ENCODE measurements at regions not wholly inside any gene's neighbourhood (a gene's known extent, or its start where the extent isn't known, plus 50 kb on each side); places are given as distances from the start of the nearest gene placed in this dataset.

DNA sequence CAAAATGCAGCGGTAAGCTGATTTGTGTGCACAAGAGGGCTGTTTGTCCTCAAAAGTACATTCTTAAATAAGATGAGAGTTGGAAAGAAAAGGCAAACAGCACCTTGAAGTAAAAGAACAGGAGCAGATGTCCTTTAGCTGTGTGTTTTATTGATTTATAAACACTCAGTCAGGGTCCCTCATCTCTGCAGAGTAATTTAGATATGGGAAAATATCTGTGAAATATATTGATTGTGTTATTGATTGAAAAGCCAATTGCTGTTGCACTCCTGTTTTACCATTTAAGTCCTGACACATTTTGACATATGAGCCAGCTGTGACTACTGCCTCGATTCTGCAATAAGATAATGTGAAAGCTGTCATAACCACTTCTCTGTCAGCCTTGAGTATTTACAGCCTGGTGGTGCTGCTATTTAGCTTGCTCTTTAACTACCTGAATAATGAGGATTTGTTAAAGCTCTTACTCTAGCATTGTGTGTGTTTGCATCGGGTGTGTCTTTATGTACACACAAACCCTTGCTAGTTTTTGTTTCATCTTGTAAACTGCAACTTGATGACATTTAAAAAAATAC is 550.1 kb downstream of the DACH1 start:
- Histone ChIP-seq H3K27ac (no peak overlapping the region), H3K27me3 (no peaks in the 10 kb centered on the region), H3K4me1 (no peaks in the 10 kb centered on the region), H3K9me3 (no peaks in the 10 kb centered on the region), H3K36me3 (no peaks in the 10 kb centered on the region), H3K4me3 (no peak overlapping the region)
- TF ChIP-seq POLR2A (IDR thresholded peaks at IDR 0.05): no peak
- TF ChIP-seq, protein P1, sequence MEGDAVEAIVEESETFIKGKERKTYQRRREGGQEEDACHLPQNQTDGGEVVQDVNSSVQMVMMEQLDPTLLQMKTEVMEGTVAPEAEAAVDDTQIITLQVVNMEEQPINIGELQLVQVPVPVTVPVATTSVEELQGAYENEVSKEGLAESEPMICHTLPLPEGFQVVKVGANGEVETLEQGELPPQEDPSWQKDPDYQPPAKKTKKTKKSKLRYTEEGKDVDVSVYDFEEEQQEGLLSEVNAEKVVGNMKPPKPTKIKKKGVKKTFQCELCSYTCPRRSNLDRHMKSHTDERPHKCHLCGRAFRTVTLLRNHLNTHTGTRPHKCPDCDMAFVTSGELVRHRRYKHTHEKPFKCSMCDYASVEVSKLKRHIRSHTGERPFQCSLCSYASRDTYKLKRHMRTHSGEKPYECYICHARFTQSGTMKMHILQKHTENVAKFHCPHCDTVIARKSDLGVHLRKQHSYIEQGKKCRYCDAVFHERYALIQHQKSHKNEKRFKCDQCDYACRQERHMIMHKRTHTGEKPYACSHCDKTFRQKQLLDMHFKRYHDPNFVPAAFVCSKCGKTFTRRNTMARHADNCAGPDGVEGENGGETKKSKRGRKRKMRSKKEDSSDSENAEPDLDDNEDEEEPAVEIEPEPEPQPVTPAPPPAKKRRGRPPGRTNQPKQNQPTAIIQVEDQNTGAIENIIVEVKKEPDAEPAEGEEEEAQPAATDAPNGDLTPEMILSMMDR (IDR thresholded peaks at IDR 0.05): no peak
- in situ Hi-C loops (cut with MboI; ENCODE audit: low pct_ligation_motif_present in 1 of 4, low pct_unique_long_range_greater_than_20kb in 1 of 4, low sequenced_read_pairs in 3 of 4): loop anchor here in 3 of 4 donors (25.0 kb wide), 1 partner anchor 570 kb away; no protein-coding TSS in a partner anchor
- DNase-seq: no peak
- WGBS, 2 donors (ENCODE audit: low coverage in 1 of 2): 45 to 47% methylated on average over 3 of the region's 3 CpGs
- intact Hi-C loops (cut with DNase I; ENCODE audit: low total_unique reads): no loop called here

DNA sequence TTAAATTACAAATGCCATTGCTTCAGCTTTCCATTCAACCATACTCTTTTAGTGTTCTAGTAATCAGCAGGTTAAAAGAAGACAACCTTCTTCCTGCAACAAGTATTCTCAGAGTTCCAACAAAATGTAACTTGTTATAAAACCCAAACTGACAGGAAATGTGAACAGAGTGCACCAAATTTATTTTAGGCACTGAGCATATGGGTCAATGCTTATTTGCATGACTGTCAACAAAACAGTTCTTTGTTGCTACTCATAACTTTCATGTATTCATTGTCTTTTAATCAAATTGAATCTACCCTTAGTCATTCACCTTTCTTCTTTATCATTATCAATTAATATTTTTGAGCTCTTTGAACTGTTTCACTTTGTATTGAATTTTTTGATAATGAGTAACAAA is 554.1 kb downstream of the DACH1 start:
- in situ Hi-C loops (cut with MboI; ENCODE audit: low pct_ligation_motif_present in 1 of 4, low pct_unique_long_range_greater_than_20kb in 1 of 4, low sequenced_read_pairs in 3 of 4): loop anchor here in 3 of 4 donors (25.0 kb wide), 1 partner anchor 574 kb away; no protein-coding TSS in a partner anchor

DNA sequence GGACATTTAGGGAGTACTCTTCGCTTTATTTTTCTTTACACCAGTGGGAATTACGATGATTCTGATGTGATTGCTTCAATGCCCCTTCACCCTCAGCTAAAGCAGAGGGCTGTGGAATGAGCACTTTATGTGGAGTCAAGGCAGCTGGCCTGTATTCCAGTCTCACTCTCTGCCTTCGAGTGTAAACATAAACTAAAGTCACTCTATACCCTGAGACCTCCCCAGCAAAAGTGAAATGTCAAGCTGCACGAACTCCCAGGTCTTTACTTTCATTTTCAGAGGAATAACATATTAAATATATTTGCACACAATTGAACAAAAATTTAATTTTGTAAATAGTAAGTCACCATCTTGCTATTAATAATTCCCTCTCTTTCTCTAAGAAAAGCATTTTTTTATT is 557.1 kb downstream of the DACH1 start:
- intact Hi-C loops (cut with DNase I; ENCODE audit: low total_unique reads): no loop called here
- Histone ChIP-seq H3K9me3 (no peaks in the 10 kb centered on the region), H3K27ac (no peak overlapping the region), H3K4me1 (peaks cover 0 to 4% (median 0%) of the 10 kb centered on the region in 4 donors), H3K36me3 (no peaks in the 10 kb centered on the region), H3K4me3 (no peak overlapping the region), H3K27me3 (no peaks in the 10 kb centered on the region)
- TF ChIP-seq POLR2A (IDR thresholded peaks at IDR 0.05) (no peak), POLR2AphosphoS5 (IDR thresholded peaks at IDR 0.05) (no peak), EP300 (IDR thresholded peaks at IDR 0.05; ENCODE audit: low read depth) (no peak)
- TF ChIP-seq, protein P1 (IDR thresholded peaks at IDR 0.05): no peak
- DNase-seq: no peak
- 70 to 100% methylated on average over 2 to 4 of the region's 4 CpGs for WGBS, 2 donors (ENCODE audit: low coverage in 1 of 2)
- in situ Hi-C loops (cut with MboI; ENCODE audit: low pct_ligation_motif_present in 1 of 4, low pct_unique_long_range_greater_than_20kb in 1 of 4, low sequenced_read_pairs in 3 of 4): loop anchor here in 3 of 4 donors (25.0 kb wide), 1 partner anchor 577 kb away; no protein-coding TSS in a partner anchor

More for the DNA sequence above, 554.1 kb downstream of the DACH1 start:
- intact Hi-C loops (cut with DNase I; ENCODE audit: low total_unique reads): no loop called here
- Histone ChIP-seq H3K9me3 (no peaks in the 10 kb centered on the region), H3K4me1 (no peaks in the 10 kb centered on the region), H3K27ac (no peak overlapping the region), H3K27me3 (no peaks in the 10 kb centered on the region), H3K4me3 (no peak overlapping the region), H3K36me3 (no peaks in the 10 kb centered on the region)
- no peak for DNase-seq
- TF ChIP-seq POLR2A (IDR thresholded peaks at IDR 0.05): no peak
- no peak for TF ChIP-seq EP300 (IDR thresholded peaks at IDR 0.05; ENCODE audit: low read depth)
- TF ChIP-seq POLR2AphosphoS5 (IDR thresholded peaks at IDR 0.05): no peak
- TF ChIP-seq, protein P1 (IDR thresholded peaks at IDR 0.05): no peak

DNA sequence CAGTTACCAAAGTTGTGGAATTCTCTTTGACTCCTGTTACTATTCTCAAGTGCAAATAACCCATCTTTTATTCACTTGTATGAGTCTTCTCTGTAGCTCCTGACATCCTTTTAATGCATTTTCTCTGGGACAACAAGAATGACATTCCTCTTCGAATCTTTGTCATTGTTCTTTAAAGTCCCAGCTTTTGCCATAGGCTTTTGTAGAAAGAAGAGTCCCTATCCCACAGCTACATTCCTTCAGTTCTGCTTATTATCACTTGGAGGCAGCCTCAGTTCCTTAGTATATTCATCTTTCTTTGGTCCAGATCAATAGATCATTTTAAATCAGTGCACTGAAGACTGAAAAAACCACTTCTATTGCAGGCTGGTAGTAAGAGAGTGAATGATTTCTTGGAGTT is 560.2 kb downstream of the DACH1 start:
- intact Hi-C loops (cut with DNase I; ENCODE audit: low total_unique reads) (no loop called here), in situ Hi-C loops (cut with MboI; ENCODE audit: low pct_ligation_motif_present in 1 of 4, low pct_unique_long_range_greater_than_20kb in 1 of 4, low sequenced_read_pairs in 3 of 4) (loop anchor here in 3 of 4 donors (25.0 kb wide), 1 partner anchor 580 kb away; no protein-coding TSS in a partner anchor)
- Histone ChIP-seq H3K27ac (no peak overlapping the region), H3K4me1 (peaks cover 0 to 4% (median 0%) of the 10 kb centered on the region in 4 donors), H3K4me3 (no peak overlapping the region), H3K36me3 (no peaks in the 10 kb centered on the region), H3K9me3 (no peaks in the 10 kb centered on the region), H3K27me3 (no peaks in the 10 kb centered on the region)
- WGBS, 2 donors (ENCODE audit: low coverage in 1 of 2): 76 to 91% methylated on average over 1 of the region's 1 CpG
- TF ChIP-seq POLR2A (IDR thresholded peaks at IDR 0.05) (no peak), POLR2AphosphoS5 (IDR thresholded peaks at IDR 0.05) (no peak), EP300 (IDR thresholded peaks at IDR 0.05; ENCODE audit: low read depth) (no peak)
- TF ChIP-seq, protein P1 (IDR thresholded peaks at IDR 0.05): no peak
- DNase-seq: no peak
